Epithelial cell of proximal tubule (primary cell): ENCODE measurements at regions not wholly inside any gene's neighbourhood (a gene's known extent, or its start where the extent isn't known, plus 50 kb on each side); places are given as distances from the start of the nearest gene placed in this dataset.

Source experiments
- DNase-seq: peaks from one replicate; pipeline ENCODE4 v3.0.0-alpha.2; 2011; ENCODE audit warnings: low read depth
- H3K4me3 ChIP-seq: 2 replicates; pipeline ENCODE4 v1.5.1; 2011; ENCODE audit warnings: low read depth, mild to moderate bottlenecking, low read length
- TF ChIP-seq, protein P1 (sequence below): conservative IDR thresholded peaks from 2 replicates; pipeline ENCODE4 v1.5.1; 2012; ENCODE audit warnings: low read depth, mild to moderate bottlenecking, low read length

DNA sequence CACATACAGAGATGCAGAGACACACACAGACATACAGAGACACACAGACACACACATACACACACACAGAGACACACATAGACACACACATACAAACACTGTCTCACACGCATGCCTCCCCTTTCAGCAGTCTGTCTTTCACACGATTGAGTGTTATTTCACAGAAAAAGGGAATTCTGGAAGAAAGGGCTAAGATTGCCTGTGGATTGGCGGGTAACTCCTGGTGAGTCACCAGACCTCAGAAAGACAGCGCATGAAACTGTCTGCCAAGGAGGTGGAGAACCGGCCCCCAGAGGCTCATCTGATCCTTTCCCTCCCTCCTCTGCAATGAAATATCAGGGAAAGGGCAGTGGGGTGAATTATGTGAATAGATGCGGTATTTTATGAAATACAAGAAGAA, 127.2 kb upstream of the GSC start:
- TF ChIP-seq, protein P1, sequence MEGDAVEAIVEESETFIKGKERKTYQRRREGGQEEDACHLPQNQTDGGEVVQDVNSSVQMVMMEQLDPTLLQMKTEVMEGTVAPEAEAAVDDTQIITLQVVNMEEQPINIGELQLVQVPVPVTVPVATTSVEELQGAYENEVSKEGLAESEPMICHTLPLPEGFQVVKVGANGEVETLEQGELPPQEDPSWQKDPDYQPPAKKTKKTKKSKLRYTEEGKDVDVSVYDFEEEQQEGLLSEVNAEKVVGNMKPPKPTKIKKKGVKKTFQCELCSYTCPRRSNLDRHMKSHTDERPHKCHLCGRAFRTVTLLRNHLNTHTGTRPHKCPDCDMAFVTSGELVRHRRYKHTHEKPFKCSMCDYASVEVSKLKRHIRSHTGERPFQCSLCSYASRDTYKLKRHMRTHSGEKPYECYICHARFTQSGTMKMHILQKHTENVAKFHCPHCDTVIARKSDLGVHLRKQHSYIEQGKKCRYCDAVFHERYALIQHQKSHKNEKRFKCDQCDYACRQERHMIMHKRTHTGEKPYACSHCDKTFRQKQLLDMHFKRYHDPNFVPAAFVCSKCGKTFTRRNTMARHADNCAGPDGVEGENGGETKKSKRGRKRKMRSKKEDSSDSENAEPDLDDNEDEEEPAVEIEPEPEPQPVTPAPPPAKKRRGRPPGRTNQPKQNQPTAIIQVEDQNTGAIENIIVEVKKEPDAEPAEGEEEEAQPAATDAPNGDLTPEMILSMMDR, result no peak
- DNase-seq, result no peak
- H3K4me3 ChIP-seq, result no peak overlapping the region

DNA sequence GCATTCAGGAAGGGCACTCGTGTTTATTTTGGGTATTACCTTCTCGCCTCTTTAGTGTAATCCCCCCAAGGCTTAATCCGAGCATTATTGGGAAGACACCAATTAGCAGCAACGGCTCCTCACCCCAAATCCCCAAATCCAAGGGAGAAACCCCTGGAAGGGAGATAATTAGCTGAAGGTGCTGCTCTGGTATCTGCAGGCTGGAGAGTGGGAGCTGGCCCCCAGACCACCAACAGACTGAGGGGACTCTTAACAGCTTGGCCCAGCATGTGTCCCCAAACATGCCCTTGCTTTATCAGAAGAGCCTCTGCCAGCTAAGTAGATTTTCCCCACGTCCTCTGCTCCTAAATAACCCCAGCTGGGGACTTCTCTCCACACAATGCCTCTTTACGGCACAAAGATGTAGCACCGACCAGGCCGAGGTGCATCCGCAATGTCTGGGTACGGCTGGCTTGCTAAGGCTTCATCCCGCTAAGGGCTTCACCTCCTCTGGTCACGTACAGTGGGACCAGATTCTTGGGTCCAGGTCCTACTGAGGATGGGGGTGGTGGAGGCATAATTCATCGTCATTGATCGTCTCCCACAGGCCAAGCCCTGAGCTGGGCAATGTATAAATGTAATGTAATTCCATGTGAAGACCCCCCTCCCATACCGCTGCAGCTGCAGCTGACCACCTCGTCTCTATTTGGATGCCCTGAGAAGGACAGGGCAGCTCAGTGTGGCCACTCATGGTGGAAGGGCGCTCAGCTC, 123.7 kb upstream of the GSC start:
- TF ChIP-seq, protein P1, result no peak
- DNase-seq, result no peak
- no peak overlapping the region for H3K4me3 ChIP-seq

DNA sequence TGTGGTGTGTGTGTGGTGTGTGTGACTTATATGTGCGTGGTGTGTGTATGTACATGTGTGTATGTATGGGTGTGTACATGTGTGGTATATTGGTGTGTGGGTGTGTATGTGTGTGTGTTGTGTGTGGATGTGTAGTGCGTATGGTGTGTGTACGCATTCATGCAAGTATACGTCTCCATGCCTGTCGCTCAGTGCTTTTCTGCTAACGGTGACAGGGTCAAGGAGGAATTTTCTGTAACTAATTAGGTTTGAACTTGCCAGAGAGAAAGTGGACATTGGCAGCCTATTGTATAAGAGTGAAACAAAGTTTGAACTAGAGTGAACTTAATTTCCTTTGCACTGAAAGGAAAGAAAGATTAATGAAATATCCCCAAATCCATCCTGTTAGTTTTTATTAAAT, 120.9 kb upstream of the GSC start:
- TF ChIP-seq, protein P1, result no peak
- H3K4me3 ChIP-seq, result no peak overlapping the region
- DNase-seq, result no peak

DNA sequence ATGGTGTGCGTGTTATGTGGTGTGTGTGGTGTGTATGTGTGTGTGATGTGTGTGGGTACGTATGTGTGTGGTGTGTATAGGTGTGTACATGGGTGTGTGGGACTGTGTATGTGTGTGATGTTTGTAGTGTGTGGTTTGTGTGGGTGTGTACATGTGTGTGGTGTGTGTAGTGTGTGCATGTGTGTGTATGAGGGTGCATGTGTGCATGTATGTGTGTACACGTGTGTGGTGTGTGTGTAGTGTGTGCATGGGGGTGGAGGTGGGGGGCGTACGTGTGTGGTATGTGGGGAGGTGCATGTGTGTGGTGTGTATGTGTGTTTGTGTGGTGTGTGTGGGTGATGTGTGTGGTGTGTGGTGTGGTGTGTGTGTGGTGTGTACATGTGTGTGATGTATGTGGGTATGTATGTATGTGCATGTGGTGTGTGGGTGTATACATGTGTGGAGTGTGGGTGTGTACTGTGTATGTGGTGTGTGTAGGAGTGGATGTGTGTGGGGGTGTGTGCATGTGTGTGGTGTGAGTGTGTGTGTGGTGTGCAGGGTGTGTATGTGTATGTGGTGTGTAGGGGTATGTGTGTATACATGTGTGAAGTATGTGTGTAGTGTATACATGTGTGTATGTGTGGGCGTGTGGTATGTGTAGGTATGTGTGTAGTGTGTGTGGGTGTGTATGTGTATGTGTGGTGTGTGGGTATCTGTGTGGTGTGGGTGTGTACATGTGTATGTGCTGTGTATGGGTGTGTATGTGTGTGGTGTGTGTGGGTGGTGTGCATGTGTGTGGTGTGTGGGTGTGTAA, 119.8 kb upstream of the GSC start:
- no peak for DNase-seq
- TF ChIP-seq, protein P1, result no peak
- no peak overlapping the region for H3K4me3 ChIP-seq

DNA sequence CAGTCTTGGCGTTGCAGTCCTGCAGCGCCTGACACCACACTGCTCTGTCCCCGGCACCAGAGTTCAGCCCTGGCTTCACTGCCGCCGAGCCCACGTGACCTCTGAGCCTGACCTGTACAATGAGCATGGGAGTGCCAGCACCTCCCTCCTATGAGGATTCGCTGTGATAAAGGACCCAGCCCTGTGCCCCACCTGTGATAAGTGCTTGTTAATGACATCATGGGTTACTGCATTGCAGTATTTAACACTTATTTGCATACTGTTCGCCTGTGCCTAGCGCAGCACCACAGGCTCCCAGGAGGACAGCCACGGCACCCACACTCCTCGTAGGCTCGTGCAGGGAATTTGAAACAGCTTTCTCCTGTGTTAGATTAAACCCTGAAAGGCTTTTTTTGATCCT, 118.2 kb upstream of the GSC start:
- no peak overlapping the region for H3K4me3 ChIP-seq
- DNase-seq, result no peak
- TF ChIP-seq, protein P1, result no peak

DNA sequence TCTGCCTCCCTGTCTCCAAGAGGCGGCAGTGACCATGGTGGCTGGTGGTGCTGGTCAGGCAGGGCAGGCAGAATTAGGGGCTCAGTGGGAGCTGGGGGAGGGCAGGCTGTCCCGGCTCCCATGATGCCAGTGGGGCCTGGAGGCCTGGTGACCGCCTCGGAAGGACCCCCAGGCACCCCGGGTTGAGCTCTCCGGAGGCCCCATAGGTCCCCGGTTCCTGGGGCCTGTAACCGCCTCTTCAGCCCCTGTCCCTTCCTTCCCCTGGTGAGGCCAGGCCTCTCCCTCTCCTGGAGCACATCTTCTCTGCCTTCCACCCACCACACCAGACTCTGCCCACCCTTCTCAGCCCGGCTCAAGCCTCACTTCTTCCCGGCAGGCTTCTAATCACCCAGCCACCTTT, 117.7 kb upstream of the GSC start:
- TF ChIP-seq, protein P1, result no peak
- H3K4me3 ChIP-seq, result no peak overlapping the region
- no peak for DNase-seq
